ENCODE measurements at regions not wholly inside any gene's neighbourhood (a gene's known extent, or its start where the extent isn't known, plus 50 kb on each side); places are given as distances from the start of the nearest gene placed in this dataset.

DNA sequence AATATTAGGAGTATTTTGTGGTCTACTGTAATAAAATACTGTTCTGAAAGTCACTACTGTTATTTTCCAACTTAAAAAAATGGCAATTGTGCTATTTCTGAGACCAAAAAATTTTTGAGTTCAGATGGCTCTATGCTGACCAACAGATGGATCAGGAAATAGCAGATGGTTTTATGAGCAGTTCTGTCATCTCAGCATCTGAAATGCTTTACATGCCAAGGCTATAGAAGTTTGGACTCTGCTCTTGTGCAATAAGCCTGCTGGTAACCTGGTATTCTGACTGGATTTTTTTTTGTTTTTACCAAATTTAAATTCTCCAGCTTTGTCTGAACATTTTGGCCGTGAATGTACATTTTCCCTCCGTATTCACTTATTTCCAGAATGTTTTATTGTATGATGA lies 1127.5 kb downstream of the GRIK2 start:
- DNase-seq (ENCODE audit: low read depth in 2 of 3, low spot score in 2 of 3) = no peak

- no peak for DNase-seq (ENCODE audit: low read depth in 2 of 3, low spot score in 2 of 3)
Measured at GRCh38 chr6:102517506-102517905, 1124.0 kb downstream of the GRIK2 start.

DNA sequence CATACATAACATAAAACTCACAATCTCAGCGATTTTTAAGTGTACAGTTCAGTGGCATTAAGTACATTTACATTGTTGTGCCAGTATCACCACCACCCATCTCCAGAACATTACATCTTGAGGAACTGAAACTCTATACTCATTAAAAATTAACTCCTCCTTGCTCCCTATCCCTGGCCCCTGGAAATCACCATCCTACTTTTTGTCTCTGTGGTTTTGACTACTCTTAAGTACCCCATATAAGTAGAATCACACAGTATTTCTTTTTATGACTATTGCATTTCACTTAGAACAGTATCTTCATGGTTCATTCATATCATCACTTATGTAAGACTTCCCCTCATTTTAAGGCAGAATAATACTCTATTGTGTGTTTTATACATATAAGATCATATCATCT lies 1108.1 kb downstream of the GRIK2 start:
- no peak for DNase-seq (ENCODE audit: low read depth in 2 of 3, low spot score in 2 of 3)

DNA sequence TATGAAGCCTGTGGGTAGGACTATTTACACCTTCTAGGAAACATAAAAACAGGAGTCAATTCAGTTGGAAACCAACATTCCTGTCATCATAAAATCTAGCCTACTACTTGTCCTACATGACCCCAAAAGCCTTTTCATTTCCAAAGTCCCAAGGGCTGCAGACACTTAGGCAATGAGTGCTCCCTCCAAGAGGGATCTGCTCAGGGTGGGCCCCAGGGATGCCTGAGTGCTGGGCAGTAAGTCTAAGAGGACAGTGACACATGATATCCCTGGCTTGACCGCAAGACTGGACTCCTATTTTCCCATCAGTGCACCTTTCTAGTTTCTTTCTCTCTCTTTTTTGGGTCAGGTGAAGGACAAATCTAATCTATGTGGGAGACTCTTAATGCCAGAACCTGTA lies 1101.3 kb downstream of the GRIK2 start:
- no peak for DNase-seq (ENCODE audit: low read depth in 2 of 3, low spot score in 2 of 3)

DNA sequence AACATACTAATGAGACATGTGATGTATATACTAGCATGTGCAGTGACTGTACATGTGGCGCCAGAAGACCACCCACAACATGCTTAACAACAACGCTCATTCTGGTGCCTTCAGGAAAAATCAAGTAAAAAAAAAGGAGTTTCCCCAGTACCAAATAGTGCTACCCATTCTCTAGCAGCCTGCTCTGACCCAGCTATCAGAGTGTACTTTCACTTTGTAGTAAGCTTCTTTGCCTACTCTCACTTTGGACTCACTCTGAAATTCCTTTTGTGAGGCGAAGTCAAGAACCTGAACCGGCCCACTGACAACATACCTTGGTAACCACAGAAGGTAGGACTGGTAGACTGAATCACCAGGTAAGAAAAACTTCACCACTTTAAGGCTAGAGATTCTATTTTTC lies 1100.0 kb downstream of the GRIK2 start:
- no peak for DNase-seq (ENCODE audit: low read depth in 2 of 3, low spot score in 2 of 3)

DNA sequence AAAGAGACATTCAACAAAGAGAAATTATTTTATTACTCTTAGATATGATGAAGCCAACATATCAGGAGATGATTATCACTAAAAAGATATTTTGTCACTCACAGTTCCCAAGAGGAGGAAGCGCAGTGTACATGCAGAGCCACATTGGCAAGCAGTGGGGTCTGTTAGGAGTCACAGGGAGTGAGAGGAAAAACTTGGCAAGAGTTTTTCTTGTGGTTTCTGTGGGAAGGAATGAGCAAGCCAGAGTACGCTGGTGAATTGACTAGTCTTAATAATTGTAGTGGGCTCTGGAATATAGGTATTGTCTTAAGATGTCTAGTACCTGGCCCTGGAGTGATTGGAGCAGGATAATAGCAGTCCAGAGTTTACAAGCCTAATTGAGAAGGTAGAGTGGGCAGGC lies 1095.2 kb downstream of the GRIK2 start:
- no peak for DNase-seq (ENCODE audit: low read depth in 2 of 3, low spot score in 2 of 3)

- no peak for DNase-seq (ENCODE audit: low read depth in 2 of 3, low spot score in 2 of 3)
Measured at GRCh38 chr6:102485480-102485879, 1092.0 kb downstream of the GRIK2 start.

- no peak for DNase-seq (ENCODE audit: low read depth in 2 of 3, low spot score in 2 of 3)
Measured at GRCh38 chr6:102474041-102474807, 1080.7 kb downstream of the GRIK2 start.

- DNase-seq (ENCODE audit: low read depth in 2 of 3, low spot score in 2 of 3) = no peak
Measured at GRCh38 chr6:102458990-102459389, 1065.5 kb downstream of the GRIK2 start.

- no peak for DNase-seq (ENCODE audit: low read depth in 2 of 3, low spot score in 2 of 3)
Measured at GRCh38 chr6:102438171-102438570, 1044.7 kb downstream of the GRIK2 start.

DNA sequence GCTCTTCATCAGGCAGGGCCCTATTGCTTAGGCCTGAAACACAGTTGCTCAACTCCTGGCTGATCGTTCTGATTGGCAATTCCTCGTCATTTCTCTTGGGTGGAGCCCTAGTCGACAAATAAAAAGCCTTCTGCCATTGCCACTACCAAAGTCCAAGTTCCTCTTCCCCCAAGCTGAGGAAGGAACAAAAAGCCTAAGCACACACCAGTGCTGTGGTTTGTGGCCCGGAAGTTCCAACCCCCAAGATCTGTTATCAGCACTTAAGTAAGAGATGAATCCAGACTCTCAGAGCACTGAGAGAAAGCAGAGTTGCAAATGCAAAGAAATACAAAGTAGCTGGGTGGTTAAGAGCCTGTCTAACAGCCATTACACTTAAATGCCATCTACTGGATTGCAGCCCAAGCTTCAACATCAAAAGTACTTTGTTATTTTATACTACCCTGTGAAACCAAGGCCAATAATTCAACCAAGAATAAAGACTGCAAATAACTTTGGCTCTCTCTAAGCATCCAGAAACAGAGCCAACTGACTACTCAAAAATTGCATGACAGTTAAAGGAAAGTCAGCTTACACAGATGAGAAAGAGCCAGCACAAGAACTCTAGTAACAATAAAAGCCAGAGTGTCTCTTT lies 1024.0 kb downstream of the GRIK2 start:
- no peak for DNase-seq (ENCODE audit: low read depth in 2 of 3, low spot score in 2 of 3)

GRCh38 chr6:102415891-102416290 lies 1022.4 kb downstream of the GRIK2 start:
- no peak for DNase-seq (ENCODE audit: low read depth in 2 of 3, low spot score in 2 of 3)

GRCh38 chr6:102411796-102412195 lies 1018.3 kb downstream of the GRIK2 start:
- no peak for DNase-seq (ENCODE audit: low read depth in 2 of 3, low spot score in 2 of 3)

- no peak for DNase-seq (ENCODE audit: low read depth in 2 of 3, low spot score in 2 of 3)
Measured at GRCh38 chr6:102407886-102408741, 1014.6 kb downstream of the GRIK2 start.

DNA sequence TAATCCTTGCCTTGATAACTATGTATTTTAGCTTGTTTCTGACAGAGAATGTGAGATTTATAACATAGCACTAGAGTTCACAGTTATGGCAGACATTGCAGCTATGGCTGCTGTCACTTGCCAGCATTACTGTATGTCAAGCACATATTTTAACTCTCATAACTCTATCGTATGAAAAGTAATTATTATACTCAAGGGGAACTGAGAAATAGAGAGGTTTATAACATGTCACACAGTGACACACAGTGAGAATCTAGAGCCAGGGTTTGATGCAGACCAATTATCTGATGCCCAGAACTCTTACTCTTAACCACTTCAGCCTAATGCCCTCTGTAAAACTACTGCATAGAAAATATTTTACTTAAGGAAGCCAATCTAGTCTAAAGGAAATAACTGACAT lies 1012.4 kb downstream of the GRIK2 start:
- no peak for DNase-seq (ENCODE audit: low read depth in 2 of 3, low spot score in 2 of 3)

GRCh38 chr6:102402635-102403329 lies 1009.3 kb downstream of the GRIK2 start:
- DNase-seq (ENCODE audit: low read depth in 2 of 3, low spot score in 2 of 3) = no peak

DNA sequence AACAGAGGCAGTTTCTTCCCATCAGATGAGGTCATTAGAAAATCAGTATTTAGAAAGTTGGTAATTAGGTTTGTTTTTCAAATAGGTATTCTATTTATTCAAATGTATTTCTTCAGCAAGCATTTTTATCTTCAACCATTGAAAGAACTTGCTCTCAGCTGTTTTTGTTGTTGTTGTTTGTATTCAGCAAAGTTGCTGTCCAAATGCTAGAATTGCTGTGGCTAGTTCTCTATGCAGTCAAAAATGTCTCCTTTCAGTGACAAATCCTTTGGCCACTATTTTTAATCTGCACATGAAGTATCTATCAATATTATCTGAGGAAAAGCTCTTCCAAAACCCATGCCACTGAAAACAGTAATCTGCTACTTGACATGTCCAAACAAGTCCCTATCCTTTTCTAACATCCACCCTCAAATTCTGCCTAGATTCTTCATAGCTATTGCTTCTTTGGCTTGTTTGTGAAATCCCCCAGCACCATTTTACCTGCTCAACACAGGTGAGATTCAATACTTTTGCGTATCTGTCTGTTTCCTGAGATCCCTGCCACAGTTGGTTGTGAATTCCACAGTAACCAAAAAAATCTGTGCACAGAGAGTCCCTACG lies 1005.4 kb downstream of the GRIK2 start:
- DNase-seq (ENCODE audit: low read depth in 2 of 3, low spot score in 2 of 3) = no peak

DNA sequence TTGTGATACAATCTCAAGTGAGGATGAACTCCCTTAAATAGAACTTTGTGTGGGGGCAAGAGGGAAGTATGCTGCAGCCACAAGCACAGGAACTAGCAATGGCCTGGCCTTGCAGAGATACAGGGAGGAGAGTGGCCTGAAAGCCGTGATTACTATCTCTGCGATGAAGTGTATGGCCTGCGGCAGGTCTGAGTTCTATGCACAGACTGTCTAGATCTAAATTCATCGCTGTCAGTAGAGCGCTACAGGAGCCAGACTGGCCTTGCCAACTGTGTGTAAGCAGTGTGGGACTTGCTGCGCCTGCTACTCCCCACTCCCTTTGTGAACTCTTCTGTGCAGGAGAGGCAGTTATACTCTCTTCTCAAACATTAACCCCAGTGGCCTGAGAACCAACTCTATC lies 997.0 kb downstream of the GRIK2 start:
- no peak for DNase-seq (ENCODE audit: low read depth in 2 of 3, low spot score in 2 of 3)

DNA sequence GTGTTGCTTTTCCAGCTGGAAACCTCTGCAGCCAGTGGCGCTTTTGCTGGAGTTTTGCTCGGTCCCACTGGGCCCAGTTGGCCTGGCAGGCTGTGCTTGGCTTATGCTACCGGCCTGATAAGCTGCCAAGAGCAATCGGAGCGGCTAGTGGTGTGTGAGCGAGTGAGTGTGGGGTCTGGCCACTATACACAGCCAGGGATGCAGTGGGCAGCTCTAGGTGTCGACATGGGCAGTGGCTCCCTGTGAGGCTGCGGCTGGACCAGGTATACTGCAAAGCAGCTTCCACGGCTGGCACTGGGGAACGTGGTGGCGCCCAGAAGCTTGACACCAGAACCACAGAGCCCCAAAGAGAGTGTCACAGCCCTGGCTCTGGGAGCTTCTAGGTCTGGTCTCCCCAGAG lies 996.5 kb downstream of the GRIK2 start:
- DNase-seq (ENCODE audit: low read depth in 2 of 3, low spot score in 2 of 3) = no peak

DNA sequence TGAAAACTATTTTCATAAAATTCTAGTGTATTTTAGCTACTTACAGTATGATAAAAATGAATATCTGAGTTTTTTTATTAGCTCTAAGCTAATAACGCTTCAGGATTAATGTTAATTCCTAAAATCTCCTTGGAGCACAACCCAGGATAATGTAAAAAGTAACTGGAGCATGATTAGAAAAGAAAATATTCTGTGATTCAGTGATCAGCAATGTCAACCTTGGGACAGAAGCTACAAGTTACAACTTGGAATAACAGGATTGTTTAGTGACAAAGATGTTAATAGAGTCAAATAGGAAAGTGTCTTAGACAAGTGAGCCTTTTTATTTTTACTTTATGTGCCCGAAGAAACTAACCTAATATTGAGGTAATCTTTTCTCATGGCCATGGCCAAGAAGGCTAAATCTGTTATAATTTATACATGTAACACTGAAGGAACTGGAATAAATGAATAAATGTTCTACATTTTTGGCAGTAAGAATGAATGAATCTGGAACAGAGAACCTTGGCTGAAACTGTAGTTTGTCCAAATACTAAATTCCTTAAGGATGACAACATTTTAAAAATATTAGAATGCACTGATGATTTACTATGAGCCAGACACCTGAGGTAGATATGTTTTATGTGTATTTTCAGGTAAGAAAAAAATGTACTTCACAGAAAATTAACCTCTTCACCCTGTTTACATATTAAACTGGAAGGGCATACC lies 994.0 kb downstream of the GRIK2 start:
- DNase-seq (ENCODE audit: low read depth in 2 of 3, low spot score in 2 of 3) = no peak

All from activated CD8-positive, alpha-beta memory T cell treated with anti-CD3 and anti-CD28 coated beads for 48 hours (primary cell).